Mesendoderm (in vitro differentiated cells): ENCODE measurements at regions not wholly inside any gene's neighbourhood (a gene's known extent, or its start where the extent isn't known, plus 50 kb on each side); places are given as distances from the start of the nearest gene placed in this dataset.
"Not testable (repeated sequence)": the region's sequence is repeated elsewhere in the genome, so short reads cannot be mapped to it uniquely, and the experiment has no call there.

Experiments used
- DNase-seq: peaks from one replicate; pipeline ENCODE4 v3.0.0; 2013
- H2AK5ac ChIP-seq: 2 replicates; pipeline ENCODE4 v1.6.1; 2013; ENCODE audit warnings: low read length, inconsistent platforms
- H2BK120ac ChIP-seq: 2 replicates; pipeline ENCODE4 v1.6.1; 2013; ENCODE audit warnings: low read depth, mild to moderate bottlenecking, low read length, moderate library complexity, mixed read lengths
- H2BK15ac ChIP-seq: replicated peaks from 2 replicates; pipeline ENCODE4 v1.6.1; 2013; ENCODE audit warnings: low read depth, mild to moderate bottlenecking, moderate library complexity
- H2BK5ac ChIP-seq: 2 replicates; pipeline ENCODE4 v1.6.1; 2013; ENCODE audit warnings: low read length, inconsistent platforms
- H3K18ac ChIP-seq: 2 replicates; pipeline ENCODE4 v1.6.1; 2013; ENCODE audit warnings: mild to moderate bottlenecking, low read length, mixed read lengths
- H3K23ac ChIP-seq: one replicate; pipeline ENCODE4 v1.6.1; 2013; ENCODE audit warnings: low read length
- H3K27ac ChIP-seq: 2 replicates; pipeline ENCODE4 v1.5.1; 2013; ENCODE audit warnings: low read depth, mild to moderate bottlenecking, inconsistent platforms, low read length, moderate library complexity
- H3K27me3 ChIP-seq: 2 replicates; pipeline ENCODE4 v1.6.1; 2013; ENCODE audit warnings: low read length, control low read depth, mild to moderate bottlenecking, inconsistent platforms; ENCODE audit not compliant: insufficient read depth, poor library complexity
- H3K36me3 ChIP-seq: 2 replicates; pipeline ENCODE4 v1.6.1; 2013; ENCODE audit warnings: low read length, inconsistent platforms; ENCODE audit not compliant: control insufficient read depth, insufficient read depth
- H3K4ac ChIP-seq: one replicate; pipeline ENCODE4 v1.6.1; 2013; ENCODE audit warnings: low read depth, mild to moderate bottlenecking, low read length, moderate library complexity
- H3K4me1 ChIP-seq: 2 replicates; pipeline ENCODE4 v1.6.1; 2013; ENCODE audit warnings: low read depth, low read length, inconsistent platforms; ENCODE audit not compliant: control insufficient read depth
- H3K4me2 ChIP-seq: 2 replicates; pipeline ENCODE4 v1.6.1; 2013; ENCODE audit warnings: low read length
- H3K4me3 ChIP-seq: 2 replicates; pipeline ENCODE4 v1.5.1; 2013; ENCODE audit warnings: mild to moderate bottlenecking, low read length
- H3K56ac ChIP-seq: one replicate; pipeline ENCODE4 v1.6.1; 2013; ENCODE audit warnings: low read length
- H3K79me1 ChIP-seq: 2 replicates; pipeline ENCODE4 v1.6.1; 2013; ENCODE audit warnings: low read length, inconsistent platforms
- H3K79me2 ChIP-seq: 2 replicates; pipeline ENCODE4 v1.6.1; 2013; ENCODE audit warnings: mild to moderate bottlenecking, low read length; ENCODE audit not compliant: control insufficient read depth, insufficient read depth
- H3K9ac ChIP-seq: 2 replicates; pipeline ENCODE4 v1.6.1; 2013; ENCODE audit warnings: low read length, inconsistent platforms
- H4K5ac ChIP-seq: one replicate; pipeline ENCODE4 v1.6.1; 2013; ENCODE audit warnings: low read length
- H4K8ac ChIP-seq: one replicate; pipeline ENCODE4 v1.6.1; 2013; ENCODE audit warnings: low read depth, mild to moderate bottlenecking, control low read depth, low read length, moderate library complexity
- WGBS: extraction: QIAGEN DNeasy Blood & Tissue Kit; methylation state at CpG from one replicate; pipeline ENCODE4 v1.1.7; 2013; ENCODE audit warnings: low lambda C conversion rate, missing lambda C conversion rate; ENCODE audit not compliant: insufficient coverage; ENCODE audit errors: extremely low coverage; 5-methylcytosine and 5-hydroxymethylcytosine counted together

DNA sequence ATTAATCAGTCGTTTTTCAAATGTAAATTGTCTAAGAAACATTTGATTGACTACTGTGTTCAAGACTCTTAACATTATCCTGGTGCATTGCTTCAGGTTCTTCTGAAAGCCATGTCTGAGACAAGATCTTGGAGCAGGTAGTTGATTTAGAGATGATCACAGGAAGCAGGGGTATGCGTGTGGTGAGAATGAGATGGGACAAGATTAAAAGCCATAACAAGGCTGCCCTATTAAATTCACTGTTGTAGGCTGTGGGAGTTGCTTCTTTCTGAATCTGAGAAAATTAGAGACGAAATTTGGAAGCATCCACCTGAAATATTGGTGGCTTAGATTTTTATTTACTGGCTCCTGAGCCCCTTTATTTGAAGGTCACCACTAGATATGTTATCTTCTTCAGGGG lies 687.4 kb upstream of the SLITRK6 start:
- H3K27me3 ChIP-seq, result no peaks in the 10 kb centered on the region
- no peak overlapping the region for H3K4me3 ChIP-seq
- no peak overlapping the region for H3K4me2 ChIP-seq
- no peak for DNase-seq
- no peak overlapping the region for H4K8ac ChIP-seq
- no peak overlapping the region for H3K9ac ChIP-seq
- H3K79me2 ChIP-seq, result no peaks in the 10 kb centered on the region
- H4K5ac ChIP-seq, result no peak overlapping the region
- H3K4ac ChIP-seq, result no peak overlapping the region
- H3K79me1 ChIP-seq, result no peaks in the 10 kb centered on the region
- H2BK15ac ChIP-seq, result no peak overlapping the region
- H2BK120ac ChIP-seq, result no peak overlapping the region
- no CpG with 5 or more reads among the region's 3 CpGs for WGBS
- H3K4me1 ChIP-seq, result no peaks in the 10 kb centered on the region
- no peak overlapping the region for H2BK5ac ChIP-seq
- no peak overlapping the region for H3K23ac ChIP-seq
- no peak overlapping the region for H2AK5ac ChIP-seq
- H3K27ac ChIP-seq, result no peak overlapping the region
- H3K56ac ChIP-seq, result no peak overlapping the region
- no peaks in the 10 kb centered on the region for H3K36me3 ChIP-seq
- H3K18ac ChIP-seq, result no peak overlapping the region

DNA sequence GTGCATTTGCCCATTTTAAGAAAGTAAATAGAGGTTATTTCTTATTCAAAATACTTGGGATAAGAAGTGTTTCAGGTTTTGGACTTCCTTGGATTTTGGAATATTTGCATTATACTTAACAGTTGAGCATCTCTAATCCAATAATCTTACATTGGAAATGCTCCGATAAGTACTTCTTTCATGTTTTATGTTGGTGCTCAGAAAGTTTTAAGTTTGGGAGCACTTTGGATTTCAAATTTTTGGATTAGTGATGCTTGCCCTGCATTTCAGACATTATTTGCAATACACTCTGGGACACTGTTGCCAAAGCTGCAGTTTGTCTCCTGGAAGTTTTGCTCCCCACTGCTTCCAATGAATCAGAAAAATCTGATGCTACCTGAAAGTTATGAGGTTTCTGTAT lies 691.9 kb upstream of the SLITRK6 start:
- no peak overlapping the region for H3K18ac ChIP-seq
- DNase-seq, result no peak
- no peaks in the 10 kb centered on the region for H3K79me1 ChIP-seq
- H3K27ac ChIP-seq, result no peak overlapping the region
- no peaks in the 10 kb centered on the region for H3K4me1 ChIP-seq
- H4K5ac ChIP-seq, result no peak overlapping the region
- no peak overlapping the region for H3K23ac ChIP-seq
- no peaks in the 10 kb centered on the region for H3K79me2 ChIP-seq
- H3K56ac ChIP-seq, result no peak overlapping the region
- H2BK5ac ChIP-seq, result no peak overlapping the region
- H2BK120ac ChIP-seq, result no peak overlapping the region
- H3K4me3 ChIP-seq, result no peak overlapping the region
- H3K27me3 ChIP-seq, result no peaks in the 10 kb centered on the region
- no peak overlapping the region for H4K8ac ChIP-seq
- H3K36me3 ChIP-seq, result no peaks in the 10 kb centered on the region
- H2BK15ac ChIP-seq, result no peak overlapping the region
- H3K4me2 ChIP-seq, result no peak overlapping the region
- H2AK5ac ChIP-seq, result no peak overlapping the region
- no peak overlapping the region for H3K4ac ChIP-seq
- no CpG with 5 or more reads among the region's 1 CpG for WGBS
- H3K9ac ChIP-seq, result no peak overlapping the region

DNA sequence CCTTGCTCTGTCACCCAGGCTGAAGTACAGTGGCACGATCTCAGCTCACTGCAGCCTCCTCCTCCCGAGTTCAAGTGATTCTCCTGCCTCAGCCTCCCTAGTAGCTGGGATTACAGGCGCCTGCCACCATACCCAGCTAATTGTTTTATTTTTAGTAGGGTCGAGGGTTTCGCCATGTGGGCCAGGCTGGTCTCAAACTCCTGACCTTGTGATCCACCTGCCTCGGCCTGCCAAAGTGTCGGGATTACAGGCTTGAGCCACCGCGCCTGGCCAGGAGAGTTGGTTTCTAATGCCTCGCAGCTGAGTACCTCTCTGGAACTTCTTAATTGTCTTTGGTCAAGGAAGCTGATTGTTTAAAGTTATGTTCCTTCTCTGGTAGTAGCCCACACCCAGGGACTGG lies 702.7 kb upstream of the SLITRK6 start:
- H3K56ac ChIP-seq, H3K4me1 ChIP-seq, H4K5ac ChIP-seq, H3K27me3 ChIP-seq, H2BK120ac ChIP-seq, H2BK5ac ChIP-seq, H4K8ac ChIP-seq, H3K18ac ChIP-seq, H3K27ac ChIP-seq, H2AK5ac ChIP-seq, H3K4me2 ChIP-seq, DNase-seq, H3K4ac ChIP-seq, H3K36me3 ChIP-seq, H2BK15ac ChIP-seq, H3K9ac ChIP-seq, H3K79me2 ChIP-seq, H3K23ac ChIP-seq, H3K79me1 ChIP-seq, H3K4me3 ChIP-seq: not testable (repeated sequence)
- WGBS, result no CpG with 5 or more reads among the region's 10 CpGs

DNA sequence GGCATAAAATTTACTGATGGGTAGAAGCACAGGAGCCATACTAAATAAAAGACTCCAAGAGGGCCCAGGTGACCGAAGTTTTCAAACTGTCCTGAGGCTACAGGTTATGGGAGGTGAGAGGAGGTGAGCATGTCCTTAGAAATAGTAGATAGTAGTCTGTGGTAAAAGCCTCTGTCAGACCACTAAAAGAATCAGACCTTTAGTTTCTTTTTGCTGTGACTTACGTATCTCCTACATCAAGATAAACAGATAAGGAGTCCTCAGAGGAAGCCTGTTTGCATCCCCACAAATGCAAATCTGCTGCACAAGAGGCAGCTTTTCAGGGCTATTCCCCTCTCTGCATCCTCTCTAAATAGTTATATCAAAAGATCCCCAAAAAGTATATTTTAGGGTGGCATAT lies 711.6 kb upstream of the SLITRK6 start:
- H3K9ac ChIP-seq, result no peak overlapping the region
- no peak overlapping the region for H3K23ac ChIP-seq
- H3K27me3 ChIP-seq, result no peaks in the 10 kb centered on the region
- H4K8ac ChIP-seq, result no peak overlapping the region
- H4K5ac ChIP-seq, result no peak overlapping the region
- DNase-seq, result peak; percentile 27
- H3K4ac ChIP-seq, result no peak overlapping the region
- no peak overlapping the region for H2BK120ac ChIP-seq
- H3K79me2 ChIP-seq, result no peaks in the 10 kb centered on the region
- no CpG with 5 or more reads among the region's 2 CpGs for WGBS
- no peak overlapping the region for H3K27ac ChIP-seq
- H2BK5ac ChIP-seq, result no peak overlapping the region
- no peak overlapping the region for H3K18ac ChIP-seq
- H2AK5ac ChIP-seq, result no peak overlapping the region
- no peaks in the 10 kb centered on the region for H3K4me1 ChIP-seq
- H3K4me2 ChIP-seq, result no peak overlapping the region
- no peaks in the 10 kb centered on the region for H3K36me3 ChIP-seq
- H3K56ac ChIP-seq, result no peak overlapping the region
- H2BK15ac ChIP-seq, result no peak overlapping the region
- H3K4me3 ChIP-seq, result no peak overlapping the region
- no peaks in the 10 kb centered on the region for H3K79me1 ChIP-seq

DNA sequence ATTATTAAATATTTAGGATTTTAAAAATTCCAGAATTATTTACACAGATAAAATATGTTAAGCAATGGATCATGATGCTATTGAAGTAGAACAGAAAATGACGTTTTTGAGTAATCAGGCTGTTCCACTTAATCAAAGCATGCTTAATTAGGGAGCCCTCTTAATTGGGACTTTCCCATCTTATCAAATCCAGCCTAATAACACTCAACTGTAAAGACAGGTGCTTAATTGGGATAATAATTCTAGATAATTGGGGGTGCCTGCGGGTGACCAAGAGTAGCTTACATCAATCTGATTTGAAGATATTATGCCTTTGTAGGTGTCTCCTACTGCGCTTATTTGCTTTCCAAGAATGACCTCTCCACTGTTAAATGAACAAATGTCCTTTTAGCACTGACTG lies 742.2 kb upstream of the SLITRK6 start:
- no peak for DNase-seq
- Histone ChIP-seq H2BK15ac (no peak overlapping the region), H3K9ac (no peak overlapping the region), H3K56ac (no peak overlapping the region), H4K5ac (no peak overlapping the region), H3K18ac (no peak overlapping the region), H3K4me1 (no peaks in the 10 kb centered on the region), H3K79me2 (no peaks in the 10 kb centered on the region), H3K4me3 (no peak overlapping the region), H3K27me3 (no peaks in the 10 kb centered on the region), H3K27ac (no peak overlapping the region), H3K4me2 (no peak overlapping the region), H3K4ac (no peak overlapping the region), H2AK5ac (no peak overlapping the region), H3K79me1 (no peaks in the 10 kb centered on the region), H2BK5ac (no peak overlapping the region), H4K8ac (no peak overlapping the region), H2BK120ac (no peak overlapping the region), H3K36me3 (no peaks in the 10 kb centered on the region), H3K23ac (no peak overlapping the region)
- no CpG with 5 or more reads among the region's 3 CpGs for WGBS

DNA sequence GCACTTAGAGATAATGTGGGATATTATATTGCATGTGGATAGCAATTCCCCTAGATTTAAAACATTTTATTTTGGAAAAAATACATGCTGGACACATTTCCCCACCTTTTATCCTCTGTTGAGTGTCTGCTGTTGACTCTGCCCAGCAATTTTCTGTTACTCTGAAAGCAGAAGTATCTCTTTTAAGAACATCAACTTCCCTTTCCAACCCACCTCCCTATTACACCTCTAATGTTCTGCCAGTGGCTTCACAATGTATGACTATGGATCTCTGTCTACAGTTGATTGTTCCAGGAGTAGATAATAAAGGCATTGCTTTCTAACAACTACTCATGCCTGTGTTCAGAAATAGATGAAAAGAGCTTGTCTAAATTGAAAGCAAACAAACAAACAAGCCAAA lies 754.8 kb upstream of the SLITRK6 start:
- Histone ChIP-seq H3K36me3 (no peaks in the 10 kb centered on the region), H3K4ac (no peak overlapping the region)

More for the DNA sequence above, 754.8 kb upstream of the SLITRK6 start:
- H3K9ac ChIP-seq, result no peak overlapping the region
- no peaks in the 10 kb centered on the region for H3K79me2 ChIP-seq
- no peak overlapping the region for H3K56ac ChIP-seq
- no peak overlapping the region for H4K5ac ChIP-seq
- H3K27ac ChIP-seq, result no peak overlapping the region
- H3K4me3 ChIP-seq, result no peak overlapping the region
- H2BK120ac ChIP-seq, result no peak overlapping the region
- H4K8ac ChIP-seq, result no peak overlapping the region
- H3K79me1 ChIP-seq, result no peaks in the 10 kb centered on the region
- H3K18ac ChIP-seq, result no peak overlapping the region
- no peak overlapping the region for H2AK5ac ChIP-seq
- H3K4me2 ChIP-seq, result no peak overlapping the region
- H3K27me3 ChIP-seq, result no peaks in the 10 kb centered on the region
- no peak overlapping the region for H2BK15ac ChIP-seq
- H2BK5ac ChIP-seq, result no peak overlapping the region
- H3K23ac ChIP-seq, result no peak overlapping the region
- no peak for DNase-seq
- no peaks in the 10 kb centered on the region for H3K4me1 ChIP-seq
